Globus pallidus (tissue), 1 donor: ENCODE measurements at regions not wholly inside any gene's neighbourhood (a gene's known extent, or its start where the extent isn't known, plus 50 kb on each side); places are given as distances from the start of the nearest gene placed in this dataset.
A peak's percentile ranks its signal among the peaks of the same experiment; 100 is the strongest.
"Not testable (repeated sequence)": the region's sequence is repeated elsewhere in the genome, so short reads cannot be mapped to it uniquely, and the experiment has no call there.

Source experiments
- DNase-seq: peaks from one replicate; pipeline ENCODE4 v3.0.0-alpha.2; 2015; ENCODE audit warnings: low spot score

DNA sequence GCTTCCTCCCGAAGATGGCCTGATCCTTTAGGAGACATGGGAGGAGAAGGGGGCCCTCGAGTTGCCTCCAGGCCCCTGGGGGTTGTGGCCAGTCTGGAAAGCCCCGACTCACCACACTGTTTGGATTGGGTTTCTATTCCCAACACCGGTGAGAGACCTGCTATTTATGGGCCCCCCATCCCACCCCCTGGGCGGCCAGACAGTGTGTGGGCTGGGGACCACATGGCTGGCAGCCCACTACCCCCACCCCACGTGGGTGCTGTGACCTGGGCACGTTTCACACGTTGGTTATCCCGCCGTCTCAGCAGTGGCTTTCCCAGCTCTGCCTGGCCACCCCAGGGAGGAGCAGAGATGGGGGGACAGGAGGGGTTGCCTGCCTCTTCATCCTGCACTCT lies 116.1 kb downstream of the VEGFA start:
- DNase-seq: no peak

DNA sequence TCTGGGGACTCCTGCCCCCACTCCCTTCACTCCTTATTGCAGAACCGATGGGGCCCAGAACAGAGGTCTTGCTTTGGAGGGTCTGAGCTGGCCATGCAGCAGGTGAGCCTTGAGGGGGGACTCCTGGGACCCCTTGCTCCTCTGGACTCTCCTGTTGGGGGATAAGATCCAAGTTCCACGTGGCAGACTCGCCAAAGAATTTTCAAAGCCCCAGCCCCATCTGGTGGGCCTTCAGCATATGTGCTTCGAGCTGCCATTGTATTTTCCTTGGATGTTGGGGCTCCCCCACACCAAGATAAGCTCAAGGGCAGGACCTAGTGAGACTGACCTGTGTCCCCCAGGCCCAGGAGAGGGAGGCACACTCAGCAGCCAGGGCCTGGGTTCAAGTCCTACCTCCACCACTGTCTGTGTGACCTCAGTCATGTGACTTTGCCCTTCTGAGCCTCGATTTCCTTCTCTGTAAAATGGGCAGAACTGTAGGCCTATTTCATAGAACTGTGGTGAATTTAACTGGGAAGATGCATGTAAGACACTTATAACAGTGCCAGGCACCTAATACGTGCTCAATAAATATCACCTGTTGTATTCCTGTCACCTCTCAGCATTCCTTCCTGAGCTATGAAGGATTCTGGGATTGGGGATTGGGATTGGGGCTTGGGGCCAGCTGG lies 115.5 kb downstream of the VEGFA start:
- no peak for DNase-seq

DNA sequence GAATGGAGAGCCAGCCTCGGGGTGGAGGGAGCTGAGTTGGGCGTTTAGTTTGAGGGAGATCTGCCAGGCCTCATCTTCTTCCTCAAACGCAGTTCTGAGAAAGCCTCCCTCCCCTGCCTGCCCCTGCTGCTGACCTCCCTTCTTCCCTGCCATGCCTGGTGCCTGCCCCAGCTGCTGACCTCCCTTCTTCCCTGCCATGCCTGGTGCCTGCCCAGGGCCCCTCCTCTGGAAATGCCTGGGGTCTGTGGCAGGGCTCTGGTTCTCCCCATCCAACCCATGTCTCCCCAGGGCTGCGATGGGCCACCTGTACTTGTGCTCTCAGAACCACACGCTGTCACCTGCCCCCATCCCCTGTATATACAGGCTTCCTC lies 114.6 kb downstream of the VEGFA start:
- peak; percentile 9 for DNase-seq

DNA sequence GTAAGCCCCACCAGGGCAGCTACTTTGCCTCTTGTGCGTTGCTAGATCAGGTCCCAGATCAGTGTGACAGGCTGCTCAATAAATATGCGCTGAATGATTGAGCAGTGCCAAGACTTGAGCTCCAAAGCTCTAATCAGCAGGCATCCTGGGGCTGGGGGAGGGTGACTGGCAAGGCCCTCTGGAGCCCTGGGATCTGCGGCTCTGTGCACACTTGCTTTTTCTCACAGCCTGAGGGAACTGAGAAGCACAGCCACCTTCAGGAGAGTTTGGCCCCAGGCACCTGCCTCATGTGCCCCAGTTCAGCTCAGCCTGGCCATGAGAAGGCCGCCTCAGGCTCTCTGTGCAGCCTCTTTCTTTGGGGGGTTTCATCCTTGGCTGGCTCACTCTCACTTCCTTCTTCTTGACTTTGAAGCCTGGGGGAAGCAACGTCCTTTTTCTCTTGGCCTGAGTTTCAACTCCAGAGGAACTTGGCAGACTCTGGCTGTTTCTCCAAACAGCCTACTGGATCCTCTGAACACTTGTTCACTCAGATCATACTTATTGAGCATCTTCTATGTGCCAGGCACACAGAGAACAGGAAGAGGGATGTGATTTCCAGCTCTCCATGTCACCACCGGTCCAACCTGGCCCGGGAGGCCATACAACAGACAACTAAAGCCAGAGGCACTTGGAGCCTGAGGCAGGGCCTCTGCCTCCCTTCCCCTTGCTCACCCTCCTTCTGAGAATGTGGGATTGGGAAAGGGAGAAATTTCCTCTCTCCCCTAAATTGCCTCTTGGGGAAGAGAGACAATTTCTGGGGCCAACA lies 114.0 kb downstream of the VEGFA start:
- DNase-seq: peak; percentile 48

DNA sequence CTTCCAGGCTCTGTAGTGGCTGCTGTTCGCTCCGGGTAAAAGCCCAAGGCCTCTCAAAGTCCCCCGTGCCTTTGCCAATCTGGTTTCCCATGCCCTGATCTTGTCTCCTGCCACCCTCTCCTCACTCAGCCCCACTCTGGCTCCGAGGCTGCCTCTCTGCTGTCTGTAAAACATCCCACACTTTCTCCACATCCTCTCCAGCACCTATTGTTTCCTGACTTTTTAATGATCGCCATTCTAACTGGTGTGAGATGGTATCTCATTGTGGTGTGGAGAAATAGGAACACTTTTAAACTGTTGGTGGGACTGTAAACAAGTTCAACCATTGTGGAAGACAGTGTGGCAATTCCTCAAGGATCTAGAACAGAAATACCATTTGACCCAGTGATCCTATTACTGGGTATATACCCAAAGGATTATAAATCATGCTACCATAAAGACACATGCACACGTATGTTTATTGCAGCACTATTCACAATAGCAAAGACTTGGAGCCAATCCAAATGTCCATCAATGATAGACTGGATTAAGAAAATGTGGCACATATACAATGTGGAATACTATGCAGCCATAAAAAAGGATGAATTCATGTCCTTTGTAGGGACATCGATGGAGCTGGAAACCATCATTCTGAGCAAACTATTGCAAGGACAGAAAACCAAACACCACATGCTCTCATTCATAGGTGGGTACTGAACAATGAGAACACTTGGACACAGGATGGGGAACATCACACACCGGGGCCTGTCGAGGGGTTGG lies 112.9 kb downstream of the VEGFA start:
- DNase-seq: not testable (repeated sequence)

DNA sequence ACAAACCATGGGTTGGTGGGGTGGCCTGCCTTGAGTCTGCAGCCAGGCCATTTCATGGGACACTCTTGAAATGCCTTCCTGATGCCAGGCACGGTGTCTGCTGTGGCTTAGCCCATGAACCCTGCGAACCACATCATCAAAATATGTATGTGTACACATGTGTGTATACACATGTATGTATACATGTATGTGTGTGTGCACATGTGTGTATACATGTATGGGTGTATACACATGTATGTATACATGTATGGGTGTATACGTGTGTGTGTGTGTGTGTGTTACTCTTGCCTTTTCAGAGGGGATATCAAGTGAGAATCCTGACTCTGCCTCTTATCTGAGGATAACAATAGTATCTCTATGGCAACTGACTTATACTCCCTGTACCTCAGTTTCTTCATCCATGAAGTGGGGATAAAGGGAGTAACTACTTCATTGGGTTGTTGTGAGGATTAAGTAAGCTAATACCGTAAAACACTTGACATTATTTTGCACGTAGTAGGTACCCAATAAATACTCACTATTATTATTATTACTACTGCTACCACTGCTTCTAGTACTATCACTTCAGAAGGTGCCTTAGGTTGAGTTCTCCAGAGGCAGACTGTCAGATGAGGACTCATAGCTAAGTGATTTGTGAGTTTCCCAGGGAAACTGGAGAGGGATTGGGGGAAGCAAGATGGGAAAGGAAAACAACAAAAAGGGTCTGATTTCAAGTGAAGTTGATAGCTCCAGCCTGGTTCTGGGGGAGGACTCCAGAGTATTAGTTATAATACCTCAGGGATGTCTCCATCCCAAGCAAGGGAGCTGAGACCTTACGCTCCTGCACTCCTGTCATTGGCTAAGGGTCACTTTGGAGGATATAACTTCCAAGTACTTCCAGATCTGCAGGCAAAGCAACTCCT lies 110.5 kb downstream of the VEGFA start:
- DNase-seq: no peak

DNA sequence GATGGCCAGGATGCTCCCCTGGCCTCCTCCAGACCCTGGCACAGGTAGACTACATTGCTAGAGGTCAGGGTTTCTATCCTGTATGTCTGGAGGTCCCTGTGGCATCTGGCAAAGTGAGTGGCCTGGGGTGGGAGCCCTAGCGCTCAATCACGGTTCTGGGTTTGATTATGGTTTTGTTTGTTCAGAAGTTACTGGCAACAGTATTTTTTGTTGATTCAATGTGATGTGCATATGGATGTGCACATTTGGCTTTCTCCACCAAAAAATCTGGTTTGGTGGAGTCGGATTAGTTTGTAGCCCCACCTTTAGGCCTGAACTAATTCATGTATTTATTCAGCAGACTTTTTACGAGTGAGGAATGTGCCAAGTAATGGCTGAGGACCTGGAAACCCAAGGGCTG lies 109.7 kb downstream of the VEGFA start:
- DNase-seq: no peak

DNA sequence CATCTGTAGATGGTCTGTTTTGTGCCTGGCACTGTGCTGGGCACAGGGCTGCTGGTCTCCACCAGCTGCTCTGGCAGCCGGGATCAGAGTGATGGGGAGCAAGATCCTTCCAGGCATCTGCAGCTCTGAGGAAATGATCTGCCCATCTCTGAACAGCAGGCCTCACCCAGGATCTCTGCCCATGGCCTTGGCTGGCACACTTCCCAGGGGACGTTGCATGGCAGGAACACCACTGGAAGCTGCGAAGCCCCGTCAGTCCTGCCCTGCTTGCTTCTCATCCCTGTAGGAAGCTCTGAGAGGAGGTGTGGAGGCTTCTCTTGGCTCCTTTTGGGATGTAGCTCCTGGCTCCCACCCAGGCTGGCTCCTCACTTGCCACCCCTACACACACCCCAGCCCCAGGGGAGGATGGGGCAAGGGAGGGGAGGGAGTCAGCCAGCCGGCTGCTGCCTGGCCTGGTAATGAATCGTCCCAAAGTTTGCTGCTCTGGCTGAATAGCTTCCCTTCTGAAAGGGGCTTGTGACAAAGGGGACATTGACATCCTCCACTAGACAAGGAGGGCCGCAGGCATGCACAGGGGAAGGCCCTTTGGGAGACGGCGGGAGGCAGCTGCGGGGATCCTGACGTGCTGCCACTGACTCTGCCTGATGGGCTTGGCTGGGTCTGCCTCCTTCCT lies 108.9 kb downstream of the VEGFA start:
- peak; percentile 78 for DNase-seq

DNA sequence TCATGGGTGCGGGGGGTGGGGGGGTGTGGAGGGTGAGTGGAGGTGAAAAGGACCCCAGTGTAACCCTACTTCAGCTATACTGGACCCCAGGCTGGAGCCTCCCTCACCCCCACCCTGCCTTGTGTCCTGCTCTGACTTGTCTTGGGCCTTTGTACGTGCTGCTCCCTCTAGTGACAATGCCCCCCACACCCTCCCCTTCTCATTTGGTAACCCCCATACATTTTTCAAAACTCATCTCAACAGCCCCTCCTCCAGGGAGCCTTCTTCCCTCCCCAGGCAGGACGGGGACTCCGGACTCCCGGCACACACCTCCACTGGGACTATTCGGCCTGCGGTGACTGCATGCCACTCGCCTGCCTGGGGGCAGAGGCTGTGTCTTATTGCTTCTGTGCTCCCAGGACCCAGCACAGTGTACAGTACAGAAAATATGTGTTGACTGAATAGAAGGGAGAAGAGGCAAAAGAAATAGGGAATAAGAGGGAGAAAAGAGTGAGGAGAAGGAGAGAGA lies 108.2 kb downstream of the VEGFA start:
- no peak for DNase-seq

DNA sequence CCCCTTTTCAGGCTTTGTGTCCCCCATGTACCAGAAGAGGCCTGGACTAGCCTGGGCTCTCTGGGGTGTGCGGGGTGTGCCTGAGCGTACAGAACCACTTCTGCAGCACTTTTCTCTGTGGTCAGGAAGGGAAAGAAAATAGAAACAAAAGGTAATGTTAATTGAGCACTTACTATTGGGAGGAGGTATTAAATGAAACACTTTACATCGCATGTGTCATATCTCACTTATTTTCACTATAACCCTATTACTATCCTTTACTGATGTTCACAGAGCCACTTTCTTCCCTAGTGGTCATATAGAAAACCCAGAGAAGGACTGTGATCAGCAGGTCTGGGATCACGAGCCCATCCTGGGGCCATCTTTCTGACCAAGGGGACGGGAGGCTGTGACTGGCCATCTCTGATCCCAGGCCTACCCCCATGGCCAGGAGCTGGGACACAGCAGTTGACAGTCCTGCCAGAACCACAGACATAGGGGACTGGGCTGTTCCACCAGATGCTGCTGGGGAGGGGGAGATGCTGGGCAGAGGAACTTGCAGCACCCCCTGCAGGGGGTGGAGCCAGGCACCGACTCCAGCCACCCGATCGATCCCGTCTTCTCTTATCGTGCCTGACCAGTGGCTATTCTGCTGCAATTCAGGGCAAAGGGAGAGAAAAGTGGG lies 107.6 kb downstream of the VEGFA start:
- DNase-seq: no peak

DNA sequence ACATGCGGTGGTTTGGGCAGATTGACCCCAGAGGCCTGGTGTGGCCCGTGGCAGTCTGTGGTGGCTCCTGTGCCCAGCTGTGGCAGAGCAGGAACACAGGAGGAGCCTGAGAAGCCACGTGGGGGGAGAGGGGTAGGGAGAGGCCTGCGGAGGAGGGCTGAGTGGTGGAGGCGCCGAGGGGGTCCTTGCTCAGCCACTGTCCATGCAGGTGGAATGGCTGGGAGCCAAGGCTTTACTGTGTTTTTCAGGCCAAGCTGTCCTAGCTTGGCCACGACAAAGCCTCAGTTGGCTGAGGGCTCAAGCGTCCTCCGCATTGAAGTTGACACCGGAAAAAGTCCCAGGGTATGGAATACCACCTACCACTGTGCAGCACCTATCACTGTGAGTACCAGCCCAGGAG lies 107.0 kb downstream of the VEGFA start:
- no peak for DNase-seq

DNA sequence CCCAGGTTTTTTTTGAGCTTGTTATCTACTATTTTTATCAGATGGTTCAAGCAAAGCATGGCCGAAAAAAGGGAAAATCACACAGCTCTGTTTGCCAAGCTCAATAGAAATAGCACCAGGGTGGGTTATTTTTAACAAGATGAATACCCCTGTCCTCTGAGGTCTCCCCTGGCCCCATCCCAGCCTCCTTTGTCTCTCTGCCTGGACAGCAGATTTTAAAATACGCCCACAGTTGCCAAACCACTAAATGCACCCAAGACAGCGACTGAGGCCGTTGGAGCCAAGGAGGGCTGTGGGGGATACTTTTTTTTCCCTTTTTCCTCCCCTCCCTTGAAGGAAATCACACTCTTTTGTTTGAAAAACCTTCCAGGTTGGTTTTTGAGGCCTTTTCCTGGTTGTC lies 106.6 kb downstream of the VEGFA start:
- DNase-seq: no peak

DNA sequence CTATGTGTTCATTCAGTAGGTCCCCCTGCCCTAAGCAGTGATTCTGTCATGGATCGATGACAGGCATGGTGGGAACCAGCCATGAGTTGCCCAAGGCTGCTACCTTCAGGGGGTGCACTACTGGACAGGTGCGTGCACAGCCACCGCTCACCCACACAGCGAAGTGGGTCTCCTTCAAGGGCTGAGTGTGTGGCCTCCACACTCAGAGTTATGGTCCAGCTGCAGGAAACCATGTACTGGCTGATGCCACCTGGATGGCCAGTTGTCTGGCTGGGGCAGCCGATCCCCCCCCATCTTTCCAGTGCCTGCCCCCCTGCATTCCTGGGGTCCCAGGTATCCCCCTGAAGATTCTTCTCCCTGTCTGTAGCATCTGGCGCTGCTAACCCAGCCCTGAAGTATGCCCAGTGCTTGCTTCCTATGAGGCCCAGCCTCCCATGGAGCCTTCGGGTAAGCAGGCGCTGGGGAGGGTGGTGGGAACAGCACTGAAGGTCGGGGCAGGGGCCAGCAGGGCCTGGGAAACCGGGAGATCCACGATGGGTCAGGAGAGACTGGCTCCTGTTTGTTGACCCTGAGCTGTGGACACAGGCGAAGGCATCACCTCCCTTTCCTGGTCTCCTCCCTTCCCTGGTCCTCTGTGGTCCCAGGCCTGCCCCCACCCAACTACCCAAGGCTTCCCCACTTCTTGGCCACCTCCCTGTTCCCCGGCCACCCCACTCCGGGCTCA lies 106.0 kb downstream of the VEGFA start:
- DNase-seq: no peak

DNA sequence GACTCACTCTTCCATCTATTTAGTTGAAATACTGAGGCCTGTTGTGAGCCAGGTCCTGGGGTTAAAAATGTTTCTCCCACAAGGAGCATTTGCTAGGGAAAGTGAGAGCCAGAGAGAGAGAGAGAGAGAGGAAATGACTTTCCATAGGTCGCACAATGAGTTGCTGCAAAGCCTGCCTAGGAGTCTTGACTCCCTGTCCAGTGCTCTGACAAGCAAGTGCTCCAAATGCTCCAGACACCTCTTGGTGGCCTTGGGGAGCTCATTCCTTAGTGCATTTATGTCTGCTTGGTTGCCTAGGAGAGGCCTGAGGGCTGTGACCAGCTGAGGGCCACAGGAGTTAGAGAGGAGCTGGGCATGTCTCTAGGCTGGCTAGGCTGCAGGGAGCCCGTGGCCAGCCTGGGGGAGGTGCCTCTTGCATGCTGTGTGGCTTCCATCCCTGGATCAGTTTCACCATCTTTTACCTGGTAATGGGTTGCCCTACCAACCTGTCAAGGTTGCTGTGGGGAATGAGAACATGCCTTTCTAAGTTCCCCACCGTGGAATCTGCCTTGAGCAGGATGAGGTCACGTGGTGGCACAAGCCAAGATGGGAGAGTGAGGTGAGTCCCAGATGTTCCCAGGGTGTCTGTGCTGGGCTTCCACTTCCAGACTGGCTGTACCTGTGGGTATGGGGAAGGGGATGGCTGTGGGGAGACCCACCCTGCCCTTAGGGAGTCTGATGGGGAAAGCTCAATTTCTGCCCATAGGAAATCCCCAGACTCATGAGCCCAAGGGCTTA lies 105.0 kb downstream of the VEGFA start:
- DNase-seq: no peak

DNA sequence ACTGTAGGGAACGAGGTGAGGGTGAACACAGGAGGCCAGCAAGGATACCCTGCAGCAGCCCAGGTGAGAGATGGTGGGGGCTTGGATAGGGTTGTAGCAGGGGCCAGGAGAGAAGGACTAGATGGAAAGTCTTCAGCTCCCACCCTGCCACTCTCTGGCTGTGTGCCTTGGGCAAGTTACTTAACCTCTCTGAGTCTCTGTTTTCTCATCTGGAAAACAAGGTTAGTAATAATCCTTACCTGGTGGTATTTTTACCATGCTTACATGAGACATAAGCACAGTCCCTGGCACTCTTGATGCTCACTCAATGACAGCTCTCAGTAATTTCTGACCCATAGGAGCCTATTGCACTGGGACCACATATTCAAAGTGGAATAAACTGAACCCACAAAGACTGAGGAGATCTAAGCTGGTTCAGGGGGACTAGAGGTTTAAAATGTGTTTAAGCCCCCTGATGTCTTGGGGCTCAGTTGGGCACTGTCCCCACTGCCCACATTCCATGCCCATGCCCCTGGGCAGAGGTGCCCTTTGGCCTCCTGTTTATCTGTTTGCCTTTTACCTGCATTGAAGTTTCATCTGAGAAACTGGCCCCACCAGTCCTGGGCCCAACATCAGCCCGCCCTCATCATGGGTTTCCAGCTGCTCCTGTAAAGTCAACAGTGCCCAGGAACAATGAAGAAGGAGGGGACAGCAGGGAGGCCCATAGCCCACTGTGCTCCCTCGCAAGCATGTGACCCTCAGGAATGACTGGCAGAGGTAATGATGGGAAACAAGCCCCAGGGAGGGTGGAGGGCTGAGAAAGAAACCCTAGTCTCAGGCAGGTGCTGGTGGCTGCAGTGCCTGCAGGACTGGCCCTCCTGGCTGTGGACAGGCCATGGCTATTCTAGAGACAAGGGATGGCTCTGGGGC lies 104.0 kb downstream of the VEGFA start:
- DNase-seq: no peak

DNA sequence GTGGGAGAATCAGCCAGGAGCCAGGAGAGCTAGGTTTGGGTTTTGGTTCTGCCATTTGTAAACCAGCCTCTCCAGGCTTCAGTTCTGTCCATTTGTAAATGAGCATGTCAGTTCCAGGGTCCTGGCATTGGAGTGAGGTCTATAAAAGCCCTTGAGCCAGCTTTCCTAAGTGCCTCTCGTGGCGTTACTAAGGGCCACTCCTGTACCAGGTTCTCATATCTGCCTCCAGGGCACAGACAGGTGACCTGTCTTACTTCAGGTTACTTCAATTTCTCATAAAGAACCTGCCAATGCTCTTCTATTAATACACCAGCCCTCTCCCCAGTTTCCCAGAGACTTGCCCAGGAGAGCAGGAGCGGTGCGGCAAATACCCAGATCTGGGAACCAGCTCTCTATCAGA lies 101.9 kb downstream of the VEGFA start:
- no peak for DNase-seq

DNA sequence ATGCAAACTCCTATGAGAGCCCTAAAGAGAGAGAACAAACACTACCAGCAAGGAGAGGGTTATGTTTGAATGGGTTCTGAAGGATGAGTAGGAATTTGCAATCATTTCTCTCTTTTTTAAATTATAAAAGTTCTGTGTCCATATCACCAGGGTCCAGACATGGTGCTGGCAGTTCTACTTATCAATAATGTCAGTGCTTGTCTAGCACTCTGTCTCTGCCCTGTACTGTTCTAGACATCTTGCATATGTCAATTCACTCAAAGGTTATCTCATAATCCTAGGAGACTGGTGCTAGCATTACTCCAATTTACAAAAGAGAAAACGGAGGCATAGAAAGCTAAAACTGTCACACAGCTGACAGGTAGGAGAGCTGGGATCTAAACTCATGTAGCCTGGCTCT lies 101.3 kb downstream of the VEGFA start:
- DNase-seq: no peak

DNA sequence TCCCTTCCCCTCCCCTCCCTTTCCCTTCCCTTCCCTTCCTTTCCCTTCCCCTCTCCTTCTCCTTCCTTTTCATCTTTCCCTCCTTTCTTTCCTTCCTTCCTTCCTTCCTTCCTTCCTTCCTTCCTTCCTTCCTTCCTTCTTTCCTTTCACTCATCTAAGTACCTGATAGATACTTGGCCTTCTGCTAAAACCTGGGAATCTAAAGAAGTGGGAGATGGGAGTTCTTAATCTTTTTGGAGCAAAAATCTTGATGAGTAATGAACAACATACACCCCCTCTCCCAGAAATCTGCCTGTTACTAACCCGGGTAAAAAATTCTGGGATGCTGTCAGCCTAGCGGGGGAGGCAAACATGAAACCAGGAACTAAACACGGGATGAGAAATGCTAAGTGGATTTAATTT lies 100.7 kb downstream of the VEGFA start:
- DNase-seq: no peak
